ENCODE measurements at regions not wholly inside any gene's neighbourhood (a gene's known extent, or its start where the extent isn't known, plus 50 kb on each side); places are given as distances from the start of the nearest gene placed in this dataset.

GRCh38 chr16:26491101-26491670, 575.5 kb upstream of the C16orf82 start:
- no peaks in the 10 kb centered on the region for H3K27me3 ChIP-seq
- no peak overlapping the region for H3K4me3 ChIP-seq
- DNase-seq, result no peak
- no peaks in the 10 kb centered on the region for H3K9me3 ChIP-seq
- H3K4me1 ChIP-seq, result no peaks in the 10 kb centered on the region
- no peaks in the 10 kb centered on the region for H3K36me3 ChIP-seq
- no peak overlapping the region for H3K27ac ChIP-seq
- TF ChIP-seq, protein P1, sequence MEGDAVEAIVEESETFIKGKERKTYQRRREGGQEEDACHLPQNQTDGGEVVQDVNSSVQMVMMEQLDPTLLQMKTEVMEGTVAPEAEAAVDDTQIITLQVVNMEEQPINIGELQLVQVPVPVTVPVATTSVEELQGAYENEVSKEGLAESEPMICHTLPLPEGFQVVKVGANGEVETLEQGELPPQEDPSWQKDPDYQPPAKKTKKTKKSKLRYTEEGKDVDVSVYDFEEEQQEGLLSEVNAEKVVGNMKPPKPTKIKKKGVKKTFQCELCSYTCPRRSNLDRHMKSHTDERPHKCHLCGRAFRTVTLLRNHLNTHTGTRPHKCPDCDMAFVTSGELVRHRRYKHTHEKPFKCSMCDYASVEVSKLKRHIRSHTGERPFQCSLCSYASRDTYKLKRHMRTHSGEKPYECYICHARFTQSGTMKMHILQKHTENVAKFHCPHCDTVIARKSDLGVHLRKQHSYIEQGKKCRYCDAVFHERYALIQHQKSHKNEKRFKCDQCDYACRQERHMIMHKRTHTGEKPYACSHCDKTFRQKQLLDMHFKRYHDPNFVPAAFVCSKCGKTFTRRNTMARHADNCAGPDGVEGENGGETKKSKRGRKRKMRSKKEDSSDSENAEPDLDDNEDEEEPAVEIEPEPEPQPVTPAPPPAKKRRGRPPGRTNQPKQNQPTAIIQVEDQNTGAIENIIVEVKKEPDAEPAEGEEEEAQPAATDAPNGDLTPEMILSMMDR (IDR thresholded peaks at IDR 0.05), result no peak
- no peak for TF ChIP-seq EP300 (IDR thresholded peaks at IDR 0.05)
- TF ChIP-seq POLR2A (IDR thresholded peaks at IDR 0.05), result no peak
- 64 to 70% methylated on average over 6 of the region's 6 CpGs for WGBS, 2 donors
- intact Hi-C loops (cut with DNase I), result no loop called here

- no peak overlapping the region for H3K4me3 ChIP-seq
- H3K4me1 ChIP-seq, result no peaks in the 10 kb centered on the region
- no peaks in the 10 kb centered on the region for H3K9me3 ChIP-seq
- no peaks in the 10 kb centered on the region for H3K36me3 ChIP-seq
- no peaks in the 10 kb centered on the region for H3K27me3 ChIP-seq
- intact Hi-C loops (cut with DNase I), result no loop called here
- TF ChIP-seq POLR2AphosphoS5 (IDR thresholded peaks at IDR 0.05), result no peak
- TF ChIP-seq POLR2A (IDR thresholded peaks at IDR 0.05), result no peak
- no peak for TF ChIP-seq EP300 (IDR thresholded peaks at IDR 0.05)
- TF ChIP-seq, protein P1 (IDR thresholded peaks at IDR 0.05), result no peak
- WGBS, 2 donors, result 76 to 80% methylated on average over 6 of the region's 6 CpGs
- no peak overlapping the region for H3K27ac ChIP-seq
- no peak for DNase-seq
These were observed 574.8 kb upstream of the C16orf82 start for GRCh38 chr16:26491962-26492361.

DNA sequence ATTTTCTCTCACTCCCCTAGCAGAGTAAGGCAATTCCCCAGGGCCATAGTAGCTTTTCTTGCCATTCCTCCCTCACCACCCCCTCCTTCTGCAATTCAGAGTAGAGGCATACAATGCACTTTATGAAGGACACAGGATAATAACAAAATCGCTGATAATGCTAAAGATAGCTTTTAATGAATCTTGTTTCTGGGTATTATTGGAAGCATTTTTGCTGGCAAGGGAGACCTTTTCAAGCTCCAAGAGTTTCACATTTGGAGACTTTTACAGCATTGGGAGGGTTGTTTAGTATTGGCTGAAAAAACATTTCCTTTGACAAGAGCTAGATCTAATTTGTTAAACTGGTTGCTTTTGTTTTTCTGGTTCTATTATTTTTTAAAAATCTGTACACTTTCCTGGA, 573.0 kb upstream of the C16orf82 start:
- Histone ChIP-seq H3K36me3 (no peaks in the 10 kb centered on the region), H3K4me3 (no peak overlapping the region), H3K9me3 (no peaks in the 10 kb centered on the region), H3K27ac (no peak overlapping the region), H3K27me3 (no peaks in the 10 kb centered on the region), H3K4me1 (no peaks in the 10 kb centered on the region)
- intact Hi-C loops (cut with DNase I), result no loop called here
- 55 to 66% methylated on average over 1 of the region's 1 CpG for WGBS, 2 donors
- DNase-seq, result no peak
- TF ChIP-seq POLR2A (IDR thresholded peaks at IDR 0.05) (no peak), POLR2AphosphoS5 (IDR thresholded peaks at IDR 0.05) (no peak), EP300 (IDR thresholded peaks at IDR 0.05) (no peak)
- TF ChIP-seq, protein P1 (IDR thresholded peaks at IDR 0.05), result no peak

- intact Hi-C loops (cut with DNase I), result no loop called here
- 48 to 65% methylated on average over 3 of the region's 3 CpGs for WGBS, 2 donors
- Histone ChIP-seq H3K27ac (no peak overlapping the region), H3K27me3 (no peaks in the 10 kb centered on the region), H3K9me3 (no peaks in the 10 kb centered on the region), H3K4me1 (no peaks in the 10 kb centered on the region), H3K36me3 (no peaks in the 10 kb centered on the region), H3K4me3 (no peak overlapping the region)
- DNase-seq, result no peak
- TF ChIP-seq EP300 (IDR thresholded peaks at IDR 0.05) (no peak), POLR2A (IDR thresholded peaks at IDR 0.05) (no peak), POLR2AphosphoS5 (IDR thresholded peaks at IDR 0.05) (no peak)
- TF ChIP-seq, protein P1 (IDR thresholded peaks at IDR 0.05), result no peak
These were observed 568.8 kb upstream of the C16orf82 start for GRCh38 chr16:26497896-26498295.

- no peaks in the 10 kb centered on the region for H3K36me3 ChIP-seq
- no peak overlapping the region for H3K4me3 ChIP-seq
- H3K9me3 ChIP-seq, result no peaks in the 10 kb centered on the region
- TF ChIP-seq POLR2A (IDR thresholded peaks at IDR 0.05) (no peak), EP300 (IDR thresholded peaks at IDR 0.05) (no peak), POLR2AphosphoS5 (IDR thresholded peaks at IDR 0.05) (no peak)
- TF ChIP-seq, protein P1 (IDR thresholded peaks at IDR 0.05), result no peak
- intact Hi-C loops (cut with DNase I), result no loop called here
- no peaks in the 10 kb centered on the region for H3K4me1 ChIP-seq
- DNase-seq, result no peak
- 85 to 87% methylated on average over 6 of the region's 6 CpGs for WGBS, 2 donors
- no peaks in the 10 kb centered on the region for H3K27me3 ChIP-seq
- no peak overlapping the region for H3K27ac ChIP-seq
These were observed 566.4 kb upstream of the C16orf82 start for GRCh38 chr16:26500326-26500725.
